ENCODE measurements at regions not wholly inside any gene's neighbourhood (a gene's known extent, or its start where the extent isn't known, plus 50 kb on each side); places are given as distances from the start of the nearest gene placed in this dataset.

DNA sequence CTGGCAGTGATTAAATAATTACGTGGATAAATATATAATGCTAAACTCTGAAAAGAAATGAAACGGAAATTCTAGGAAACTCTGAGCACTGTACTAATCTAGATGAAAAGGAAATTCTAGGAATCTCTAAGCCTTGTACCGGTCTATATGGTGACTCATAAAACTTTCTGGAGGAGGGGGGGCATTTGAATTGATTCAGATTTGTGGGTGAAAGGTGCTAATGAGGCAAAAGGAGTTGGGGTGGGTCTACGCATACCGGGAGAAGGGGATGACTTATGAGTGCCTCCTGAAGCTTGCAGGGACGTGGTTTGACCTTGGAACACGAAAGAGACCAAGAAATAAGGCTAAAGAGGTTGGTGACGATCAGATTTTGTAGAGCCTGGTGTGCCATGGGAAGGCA, 151.7 kb upstream of the CASK start:
- no peak overlapping the region for H3K4me3 ChIP-seq
- 89 to 90% methylated on average over 8 of the region's 8 CpGs for WGBS, 2 donors
- no peaks in the 10 kb centered on the region for H3K27me3 ChIP-seq
- no peak for TF ChIP-seq POLR2AphosphoS5 (IDR thresholded peaks at IDR 0.05)
- TF ChIP-seq POLR2A (IDR thresholded peaks at IDR 0.05): no peak
- TF ChIP-seq, protein P1, sequence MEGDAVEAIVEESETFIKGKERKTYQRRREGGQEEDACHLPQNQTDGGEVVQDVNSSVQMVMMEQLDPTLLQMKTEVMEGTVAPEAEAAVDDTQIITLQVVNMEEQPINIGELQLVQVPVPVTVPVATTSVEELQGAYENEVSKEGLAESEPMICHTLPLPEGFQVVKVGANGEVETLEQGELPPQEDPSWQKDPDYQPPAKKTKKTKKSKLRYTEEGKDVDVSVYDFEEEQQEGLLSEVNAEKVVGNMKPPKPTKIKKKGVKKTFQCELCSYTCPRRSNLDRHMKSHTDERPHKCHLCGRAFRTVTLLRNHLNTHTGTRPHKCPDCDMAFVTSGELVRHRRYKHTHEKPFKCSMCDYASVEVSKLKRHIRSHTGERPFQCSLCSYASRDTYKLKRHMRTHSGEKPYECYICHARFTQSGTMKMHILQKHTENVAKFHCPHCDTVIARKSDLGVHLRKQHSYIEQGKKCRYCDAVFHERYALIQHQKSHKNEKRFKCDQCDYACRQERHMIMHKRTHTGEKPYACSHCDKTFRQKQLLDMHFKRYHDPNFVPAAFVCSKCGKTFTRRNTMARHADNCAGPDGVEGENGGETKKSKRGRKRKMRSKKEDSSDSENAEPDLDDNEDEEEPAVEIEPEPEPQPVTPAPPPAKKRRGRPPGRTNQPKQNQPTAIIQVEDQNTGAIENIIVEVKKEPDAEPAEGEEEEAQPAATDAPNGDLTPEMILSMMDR (IDR thresholded peaks at IDR 0.05): no peak
- no peak for TF ChIP-seq EP300 (IDR thresholded peaks at IDR 0.05)
- intact Hi-C loops (cut with DNase I): no loop called here
- no peak for DNase-seq
- H3K27ac ChIP-seq: no peak overlapping the region
- H3K9me3 ChIP-seq: no peaks in the 10 kb centered on the region
- no peaks in the 10 kb centered on the region for H3K36me3 ChIP-seq
- H3K4me1 ChIP-seq: peaks cover 0 to 4% (median 0%) of the 10 kb centered on the region in 4 donors

DNA sequence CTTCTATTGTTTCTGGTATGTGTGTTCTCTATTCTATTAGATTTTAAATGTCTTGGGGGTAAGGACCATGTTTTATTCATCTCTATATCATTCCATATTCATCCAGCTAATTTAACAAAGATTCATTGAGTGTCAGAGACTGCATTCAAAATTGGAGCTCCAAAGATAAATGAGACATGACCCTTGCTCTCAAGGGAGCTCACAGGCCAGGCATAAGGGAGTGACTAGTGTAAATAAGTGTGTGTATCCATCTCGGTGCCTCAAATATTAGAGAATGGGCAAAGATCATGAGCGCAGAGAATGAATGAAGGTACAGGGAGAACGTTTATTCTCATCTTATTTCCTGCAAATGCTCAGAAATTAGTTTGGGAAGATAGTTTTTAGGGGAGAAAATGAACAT, 150.1 kb upstream of the CASK start:
- TF ChIP-seq POLR2AphosphoS5 (IDR thresholded peaks at IDR 0.05) (no peak), EP300 (IDR thresholded peaks at IDR 0.05) (no peak), POLR2A (IDR thresholded peaks at IDR 0.05) (no peak)
- TF ChIP-seq, protein P1 (IDR thresholded peaks at IDR 0.05): no peak
- Histone ChIP-seq H3K4me3 (no peak overlapping the region), H3K27me3 (no peaks in the 10 kb centered on the region), H3K9me3 (no peaks in the 10 kb centered on the region), H3K27ac (no peak overlapping the region), H3K4me1 (no peaks in the 10 kb centered on the region), H3K36me3 (no peaks in the 10 kb centered on the region)
- WGBS, 2 donors: 19 to 64% methylated on average over 3 of the region's 3 CpGs
- intact Hi-C loops (cut with DNase I): no loop called here
- DNase-seq: no peak

GRCh38 chrX:42070866-42071265, 147.5 kb upstream of the CASK start:
- no peaks in the 10 kb centered on the region for H3K9me3 ChIP-seq
- no peak for DNase-seq
- H3K4me3 ChIP-seq: no peak overlapping the region
- H3K36me3 ChIP-seq: no peaks in the 10 kb centered on the region
- H3K27ac ChIP-seq: no peak overlapping the region
- no peak for TF ChIP-seq POLR2AphosphoS5 (IDR thresholded peaks at IDR 0.05)
- no peak for TF ChIP-seq EP300 (IDR thresholded peaks at IDR 0.05)
- no peak for TF ChIP-seq POLR2A (IDR thresholded peaks at IDR 0.05)
- TF ChIP-seq, protein P1 (IDR thresholded peaks at IDR 0.05): no peak
- no peaks in the 10 kb centered on the region for H3K4me1 ChIP-seq
- H3K27me3 ChIP-seq: no peaks in the 10 kb centered on the region
- intact Hi-C loops (cut with DNase I): no loop called here

DNA sequence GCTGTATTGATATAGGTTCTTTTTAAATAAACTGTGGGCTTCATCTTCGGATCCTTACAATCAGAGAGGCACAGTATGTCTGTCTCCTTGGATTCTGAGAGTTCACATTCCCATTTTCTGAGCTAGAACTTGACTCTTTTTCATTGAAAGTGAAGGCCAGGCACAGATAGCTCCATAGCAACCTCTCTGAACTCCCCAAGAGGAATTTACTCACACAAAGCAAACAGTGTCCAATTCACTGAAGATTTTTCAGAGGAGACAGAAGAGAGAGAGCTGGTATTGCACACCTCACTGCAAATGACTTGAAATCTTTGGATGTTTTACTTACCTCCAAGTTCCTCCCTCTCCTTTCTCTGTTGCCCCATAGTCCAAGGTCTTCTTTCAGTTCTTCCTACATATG, 130.9 kb upstream of the CASK start:
- no peak overlapping the region for H3K27ac ChIP-seq
- H3K4me3 ChIP-seq: no peak overlapping the region
- no peak for DNase-seq
- H3K27me3 ChIP-seq: no peaks in the 10 kb centered on the region
- H3K4me1 ChIP-seq: no peaks in the 10 kb centered on the region
- intact Hi-C loops (cut with DNase I): no loop called here
- no peaks in the 10 kb centered on the region for H3K36me3 ChIP-seq
- TF ChIP-seq POLR2A (IDR thresholded peaks at IDR 0.05) (no peak), EP300 (IDR thresholded peaks at IDR 0.05) (no peak), POLR2AphosphoS5 (IDR thresholded peaks at IDR 0.05) (no peak)
- TF ChIP-seq, protein P1 (IDR thresholded peaks at IDR 0.05): no peak
- no peaks in the 10 kb centered on the region for H3K9me3 ChIP-seq
- 94 to 98% methylated on average over 1 of the region's 1 CpG for WGBS, 2 donors

- H3K36me3 ChIP-seq: no peaks in the 10 kb centered on the region
Measured at GRCh38 chrX:42050345-42050744, 127.0 kb upstream of the CASK start.

More at GRCh38 chrX:42050345-42050744, 127.0 kb upstream of the CASK start:
- no peaks in the 10 kb centered on the region for H3K4me1 ChIP-seq
- no peaks in the 10 kb centered on the region for H3K27me3 ChIP-seq
- intact Hi-C loops (cut with DNase I): no loop called here
- no peak overlapping the region for H3K27ac ChIP-seq
- H3K9me3 ChIP-seq: no peaks in the 10 kb centered on the region
- no peak for DNase-seq
- TF ChIP-seq, protein P1 (IDR thresholded peaks at IDR 0.05): no peak
- TF ChIP-seq EP300 (IDR thresholded peaks at IDR 0.05) (no peak), POLR2AphosphoS5 (IDR thresholded peaks at IDR 0.05) (no peak), POLR2A (IDR thresholded peaks at IDR 0.05) (no peak)
- H3K4me3 ChIP-seq: no peak overlapping the region
- 94 to 96% methylated on average over 4 of the region's 4 CpGs for WGBS, 2 donors

All from sigmoid colon (tissue), 6 donors.